SK-N-SH (cell line): ENCODE measurements at regions not wholly inside any gene's neighbourhood (a gene's known extent, or its start where the extent isn't known, plus 50 kb on each side); places are given as distances from the start of the nearest gene placed in this dataset.

ENCODE experiments used
- MAX ChIP-seq: IDR thresholded peaks from 2 replicates; pipeline ENCODE4 v1.4.0; 2012; ENCODE audit warnings: low read depth
- MXI1 ChIP-seq: IDR thresholded peaks from 2 replicates; pipeline ENCODE4 v1.6.1; 2012; ENCODE audit warnings: mild to moderate bottlenecking, low read depth, low read length, improper control_type of control experiment
- POLR2AphosphoS5 ChIP-seq: IDR thresholded peaks from 2 replicates; pipeline ENCODE4 v1.6.1; 2012; ENCODE audit warnings: low read depth, low read length
- SIN3A ChIP-seq: IDR thresholded peaks from 2 replicates; pipeline ENCODE4 v1.6.1; 2012; ENCODE audit warnings: low read depth, mild to moderate bottlenecking, low read length, moderate library complexity, borderline replicate concordance
- USF1 ChIP-seq: IDR thresholded peaks from 2 replicates; pipeline ENCODE4 v1.4.0; 2012; ENCODE audit warnings: low read depth, borderline replicate concordance
- USF2 ChIP-seq: fragments of 150-350 bp; IDR thresholded peaks from 2 replicates; pipeline ENCODE4 v1.6.1; 2017; ENCODE audit warnings: antibody characterized with exemption, low read length, low read depth, borderline replicate concordance
- TF ChIP-seq, protein P1 (sequence below): fragments of 200-600 bp; sonication (generic); IDR thresholded peaks from 2 replicates; pipeline ENCODE4 v1.6.1; 2017; ENCODE audit warnings: antibody characterized with exemption, mild to moderate bottlenecking, moderate library complexity

DNA sequence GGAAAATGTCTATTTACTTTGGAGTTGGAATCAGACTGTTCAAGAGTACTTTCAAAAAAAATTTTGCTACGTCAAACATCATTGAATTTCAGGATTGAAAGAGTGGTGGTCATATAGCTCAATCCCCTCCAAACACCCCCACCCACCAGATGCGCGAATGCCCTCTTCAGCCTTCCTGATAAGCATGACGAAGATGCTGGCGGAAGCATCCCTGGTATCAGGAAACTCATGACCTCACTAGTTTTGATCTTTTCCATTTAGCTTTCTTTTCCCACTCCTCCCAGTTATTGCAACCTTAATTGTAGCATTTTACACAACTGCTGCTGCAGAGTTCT is 104.4 kb downstream of the LEPR start:
- TF ChIP-seq MAX (no peak), POLR2AphosphoS5 (no peak), MXI1 (no peak), USF2 (no peak), USF1 (no peak), SIN3A (no peak)
- TF ChIP-seq, protein P1, sequence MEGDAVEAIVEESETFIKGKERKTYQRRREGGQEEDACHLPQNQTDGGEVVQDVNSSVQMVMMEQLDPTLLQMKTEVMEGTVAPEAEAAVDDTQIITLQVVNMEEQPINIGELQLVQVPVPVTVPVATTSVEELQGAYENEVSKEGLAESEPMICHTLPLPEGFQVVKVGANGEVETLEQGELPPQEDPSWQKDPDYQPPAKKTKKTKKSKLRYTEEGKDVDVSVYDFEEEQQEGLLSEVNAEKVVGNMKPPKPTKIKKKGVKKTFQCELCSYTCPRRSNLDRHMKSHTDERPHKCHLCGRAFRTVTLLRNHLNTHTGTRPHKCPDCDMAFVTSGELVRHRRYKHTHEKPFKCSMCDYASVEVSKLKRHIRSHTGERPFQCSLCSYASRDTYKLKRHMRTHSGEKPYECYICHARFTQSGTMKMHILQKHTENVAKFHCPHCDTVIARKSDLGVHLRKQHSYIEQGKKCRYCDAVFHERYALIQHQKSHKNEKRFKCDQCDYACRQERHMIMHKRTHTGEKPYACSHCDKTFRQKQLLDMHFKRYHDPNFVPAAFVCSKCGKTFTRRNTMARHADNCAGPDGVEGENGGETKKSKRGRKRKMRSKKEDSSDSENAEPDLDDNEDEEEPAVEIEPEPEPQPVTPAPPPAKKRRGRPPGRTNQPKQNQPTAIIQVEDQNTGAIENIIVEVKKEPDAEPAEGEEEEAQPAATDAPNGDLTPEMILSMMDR: no peak
